OCI-LY3 (cell line): ENCODE measurements at regions not wholly inside any gene's neighbourhood (a gene's known extent, or its start where the extent isn't known, plus 50 kb on each side); places are given as distances from the start of the nearest gene placed in this dataset.

Source experiments
- EZH2phosphoT487 ChIP-seq: fragments of 200-600 bp; shearing (Covaris generic); IDR thresholded peaks from 2 replicates; pipeline ENCODE4 v1.6.1; 2018; ENCODE audit warnings: antibody characterized with exemption, mixed run types, low read depth
- TF ChIP-seq, protein P1 (sequence below): fragments of 200-600, 300-600 bp; sonication (generic); IDR thresholded peaks from 2 replicates; pipeline ENCODE4 v1.5.1; 2014; ENCODE audit warnings: antibody characterized with exemption, low read length, low read depth

DNA sequence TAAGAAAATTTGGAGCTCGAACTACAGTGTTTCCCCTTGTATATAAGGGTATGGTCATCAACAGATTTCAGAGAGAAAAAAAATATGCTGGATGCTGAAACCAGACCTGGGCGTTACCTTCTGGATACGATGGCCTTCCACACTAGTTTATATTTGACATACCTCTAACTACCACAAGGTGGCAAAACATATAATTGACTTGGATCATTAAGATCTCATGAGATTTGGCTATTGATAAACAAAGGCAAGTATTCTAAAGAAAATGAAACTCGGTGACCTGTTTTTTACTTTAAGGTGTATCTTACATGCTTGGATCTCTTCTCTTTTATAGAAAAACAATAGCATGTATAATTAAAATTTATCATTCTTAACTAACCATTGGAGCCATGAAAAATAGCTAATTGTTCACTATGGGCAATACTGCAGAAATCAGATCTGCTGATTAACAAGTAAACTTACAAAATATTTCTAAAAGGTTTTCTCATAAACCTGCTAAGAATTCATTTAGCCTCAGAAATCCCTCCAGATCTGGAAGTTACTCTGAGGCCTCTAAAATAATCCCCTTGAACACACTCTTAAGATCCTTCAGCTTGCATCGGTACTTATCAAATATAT is 300.6 kb upstream of the KCNH8 start:
- TF ChIP-seq, protein P1, sequence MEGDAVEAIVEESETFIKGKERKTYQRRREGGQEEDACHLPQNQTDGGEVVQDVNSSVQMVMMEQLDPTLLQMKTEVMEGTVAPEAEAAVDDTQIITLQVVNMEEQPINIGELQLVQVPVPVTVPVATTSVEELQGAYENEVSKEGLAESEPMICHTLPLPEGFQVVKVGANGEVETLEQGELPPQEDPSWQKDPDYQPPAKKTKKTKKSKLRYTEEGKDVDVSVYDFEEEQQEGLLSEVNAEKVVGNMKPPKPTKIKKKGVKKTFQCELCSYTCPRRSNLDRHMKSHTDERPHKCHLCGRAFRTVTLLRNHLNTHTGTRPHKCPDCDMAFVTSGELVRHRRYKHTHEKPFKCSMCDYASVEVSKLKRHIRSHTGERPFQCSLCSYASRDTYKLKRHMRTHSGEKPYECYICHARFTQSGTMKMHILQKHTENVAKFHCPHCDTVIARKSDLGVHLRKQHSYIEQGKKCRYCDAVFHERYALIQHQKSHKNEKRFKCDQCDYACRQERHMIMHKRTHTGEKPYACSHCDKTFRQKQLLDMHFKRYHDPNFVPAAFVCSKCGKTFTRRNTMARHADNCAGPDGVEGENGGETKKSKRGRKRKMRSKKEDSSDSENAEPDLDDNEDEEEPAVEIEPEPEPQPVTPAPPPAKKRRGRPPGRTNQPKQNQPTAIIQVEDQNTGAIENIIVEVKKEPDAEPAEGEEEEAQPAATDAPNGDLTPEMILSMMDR: peak; percentile 68
- no peak for TF ChIP-seq EZH2phosphoT487
